Nephron (organoid): ENCODE measurements at regions not wholly inside any gene's neighbourhood (a gene's known extent, or its start where the extent isn't known, plus 50 kb on each side); places are given as distances from the start of the nearest gene placed in this dataset.
"Not testable (repeated sequence)": the region's sequence is repeated elsewhere in the genome, so short reads cannot be mapped to it uniquely, and the experiment has no call there.

Experiments used
- H3K27ac Mint-ChIP-seq, 3 experiments: 2 replicates each; pipeline ENCODE4 v1.8.0; 2020; ENCODE audit warnings: mixed read lengths in 3 of 3, mild to moderate bottlenecking in 2 of 3, moderate library complexity in 1 of 3
- H3K27me3 Mint-ChIP-seq: 2 replicates; pipeline ENCODE4 v1.8.0; 2021; ENCODE audit warnings: low read depth, mild to moderate bottlenecking, moderate library complexity, mixed read lengths
- H3K36me3 Mint-ChIP-seq: 2 replicates; pipeline ENCODE4 v1.8.0; 2020; ENCODE audit warnings: low read depth, mixed read lengths
- H3K4me1 Mint-ChIP-seq: 2 replicates; pipeline ENCODE4 v1.8.0; 2020; ENCODE audit warnings: mixed read lengths
- H3K4me3 Mint-ChIP-seq, 3 experiments: 2 replicates each; pipeline ENCODE4 v1.8.0; 2020; ENCODE audit warnings: mild to moderate bottlenecking in 3 of 3, mixed read lengths in 3 of 3, moderate library complexity in 2 of 3
- H3K9me3 Mint-ChIP-seq: 2 replicates; pipeline ENCODE4 v1.8.0; 2020; ENCODE audit warnings: mixed read lengths
- CTCF ChIP-seq, 3 experiments: fragments of 200-600 bp; sonication (generic); IDR thresholded peaks; one replicate each; pipeline ENCODE4 v1.5.0; 2021; ENCODE audit warnings: antibody characterized with exemption in 3 of 3; ENCODE audit not compliant: unreplicated experiment in 3 of 3

- no peak overlapping the region for H3K27ac Mint-ChIP-seq
- H3K4me1 Mint-ChIP-seq, result peaks cover 3% of the 10 kb centered on the region
- H3K36me3 Mint-ChIP-seq, result peaks cover 19% of the 10 kb centered on the region
- TF ChIP-seq CTCF (IDR thresholded peaks at IDR 0.05; ENCODE audit: unreplicated experiment in 3 of 3), result no peak
- H3K27me3 Mint-ChIP-seq, result no peaks in the 10 kb centered on the region
- peaks cover 37% of the 10 kb centered on the region for H3K9me3 Mint-ChIP-seq
- no peak overlapping the region for H3K4me3 Mint-ChIP-seq
These were observed 324.5 kb upstream of the ZNF608 start for GRCh38 chr5:125070961-125071360.

DNA sequence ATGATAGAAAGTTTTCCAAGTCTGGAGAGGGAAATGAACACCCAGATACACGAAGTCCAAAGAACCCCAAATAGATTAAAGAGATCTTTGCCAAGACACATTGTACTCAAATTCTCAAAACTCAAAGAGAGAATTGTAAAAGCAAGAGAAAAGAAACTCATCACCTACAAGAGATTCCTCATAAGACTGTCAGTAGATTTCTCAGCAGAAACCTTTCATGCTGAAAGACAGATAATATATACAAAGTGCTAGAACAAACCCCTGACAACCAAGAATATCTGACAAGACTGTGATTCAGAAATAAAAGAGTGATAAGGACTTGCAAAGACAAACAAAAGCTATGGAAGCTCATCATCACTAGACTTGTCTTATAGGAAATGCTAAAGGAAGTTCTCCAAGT is 326.7 kb upstream of the ZNF608 start:
- peaks cover 42% of the 10 kb centered on the region for H3K9me3 Mint-ChIP-seq
- H3K4me1 Mint-ChIP-seq, result no peaks in the 10 kb centered on the region
- no peak overlapping the region for H3K27ac Mint-ChIP-seq
- H3K27me3 Mint-ChIP-seq, result no peaks in the 10 kb centered on the region
- peaks cover 19% of the 10 kb centered on the region for H3K36me3 Mint-ChIP-seq
- no peak overlapping the region for H3K4me3 Mint-ChIP-seq
- no peak for TF ChIP-seq CTCF (IDR thresholded peaks at IDR 0.05; ENCODE audit: unreplicated experiment in 3 of 3)

DNA sequence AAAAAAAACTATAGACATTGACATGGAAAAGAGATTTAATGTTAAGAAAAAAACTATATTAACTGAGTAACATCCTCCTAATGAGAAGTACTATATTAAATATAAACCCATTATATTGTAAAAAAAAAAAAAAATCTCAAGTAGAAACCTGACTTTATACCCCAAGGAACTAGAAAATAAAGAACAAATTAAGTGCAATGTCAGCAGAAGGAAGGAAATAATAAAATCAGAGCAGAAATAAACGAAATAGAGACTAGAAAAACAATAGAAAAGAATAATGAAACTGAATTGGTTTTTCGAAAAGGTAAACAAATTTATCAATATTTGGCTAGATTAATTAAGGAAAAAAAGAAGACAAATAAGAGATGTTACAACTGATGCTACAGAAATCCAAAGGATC is 329.1 kb upstream of the ZNF608 start:
- H3K9me3 Mint-ChIP-seq, result peaks cover 40% of the 10 kb centered on the region
- H3K27ac Mint-ChIP-seq, result no peak overlapping the region
- no peak for TF ChIP-seq CTCF (IDR thresholded peaks at IDR 0.05; ENCODE audit: unreplicated experiment in 3 of 3)
- H3K4me3 Mint-ChIP-seq, result no peak overlapping the region
- H3K36me3 Mint-ChIP-seq, result peaks cover 19% of the 10 kb centered on the region
- H3K27me3 Mint-ChIP-seq, result no peaks in the 10 kb centered on the region
- no peaks in the 10 kb centered on the region for H3K4me1 Mint-ChIP-seq

GRCh38 chr5:125079028-125079427 is 332.6 kb upstream of the ZNF608 start:
- peaks cover 11% of the 10 kb centered on the region for H3K9me3 Mint-ChIP-seq
- not testable (repeated sequence) for H3K36me3 Mint-ChIP-seq, H3K4me1 Mint-ChIP-seq, H3K27ac Mint-ChIP-seq, H3K4me3 Mint-ChIP-seq, H3K27me3 Mint-ChIP-seq

DNA sequence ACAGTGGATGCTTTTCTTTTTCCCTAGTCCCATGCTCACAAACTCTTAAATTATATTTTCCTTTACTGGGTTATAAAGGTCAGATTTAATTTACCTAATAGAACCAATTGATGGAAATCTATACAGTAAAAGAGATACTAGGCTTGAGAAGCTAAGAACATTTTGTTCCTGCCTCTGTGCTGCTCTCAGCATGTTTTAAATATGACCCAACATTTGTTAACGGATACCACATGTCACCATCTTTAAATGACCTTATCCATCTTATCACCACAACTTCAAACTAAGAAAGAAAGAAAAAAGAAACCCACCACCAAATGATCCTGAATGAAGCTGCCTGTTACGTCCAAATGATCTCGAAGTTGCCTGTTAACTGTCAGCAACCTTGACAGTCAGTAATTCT is 334.7 kb upstream of the ZNF608 start:
- peaks cover 7% of the 10 kb centered on the region for H3K9me3 Mint-ChIP-seq
- no peak for TF ChIP-seq CTCF (IDR thresholded peaks at IDR 0.05; ENCODE audit: unreplicated experiment in 3 of 3)

DNA sequence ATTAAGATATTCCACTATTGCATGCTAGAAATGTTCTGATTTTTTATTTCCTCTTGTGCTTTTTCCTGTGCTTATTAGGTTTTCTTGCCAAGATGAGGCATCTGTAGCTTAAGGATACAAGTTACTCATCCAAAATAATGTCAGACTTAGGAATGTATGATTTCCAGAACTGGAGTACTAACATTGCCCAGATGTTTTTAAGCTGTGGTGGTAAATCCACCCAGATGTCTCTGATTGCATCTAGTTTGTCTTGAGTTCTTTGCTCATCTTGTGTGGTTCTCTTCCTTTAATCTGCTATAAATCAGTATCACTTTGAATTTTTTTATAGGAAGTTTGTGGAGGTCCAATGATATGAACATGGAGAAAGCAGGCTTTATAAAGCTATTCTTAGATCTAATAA is 337.5 kb upstream of the ZNF608 start:
- no peaks in the 10 kb centered on the region for H3K27me3 Mint-ChIP-seq
- no peak overlapping the region for H3K4me3 Mint-ChIP-seq
- H3K27ac Mint-ChIP-seq, result peak overlapping the region in 2 of 3 experiments; percentile 45 to 76
- H3K36me3 Mint-ChIP-seq, result peaks cover 5% of the 10 kb centered on the region
- H3K4me1 Mint-ChIP-seq, result peaks cover 14% of the 10 kb centered on the region
- H3K9me3 Mint-ChIP-seq, result no peaks in the 10 kb centered on the region
- no peak for TF ChIP-seq CTCF (IDR thresholded peaks at IDR 0.05; ENCODE audit: unreplicated experiment in 3 of 3)

More for the DNA sequence above, 334.7 kb upstream of the ZNF608 start:
- peaks cover 14% of the 10 kb centered on the region for H3K4me1 Mint-ChIP-seq
- H3K36me3 Mint-ChIP-seq, result no peaks in the 10 kb centered on the region
- H3K4me3 Mint-ChIP-seq, result no peak overlapping the region
- H3K27me3 Mint-ChIP-seq, result no peaks in the 10 kb centered on the region
- no peak overlapping the region for H3K27ac Mint-ChIP-seq
